ENCODE measurements at regions not wholly inside any gene's neighbourhood (a gene's known extent, or its start where the extent isn't known, plus 50 kb on each side); places are given as distances from the start of the nearest gene placed in this dataset.

GRCh38 chr5:67870662-67871061, 344.9 kb upstream of the PIK3R1 start:
- TF ChIP-seq CTCF (IDR thresholded peaks at IDR 0.05; ENCODE audit: insufficient read depth, low read length, poor library complexity, severe bottlenecking) (no peak), EZH2phosphoT487 (conservative IDR thresholded peaks at IDR 0.05; ENCODE audit: low read length) (no peak)
